Smooth muscle cell (in vitro differentiated cells): ENCODE measurements at regions not wholly inside any gene's neighbourhood (a gene's known extent, or its start where the extent isn't known, plus 50 kb on each side); places are given as distances from the start of the nearest gene placed in this dataset.

Experiments used
- DNase-seq: peaks from one replicate; lab custom pipeline; 2025; ENCODE audit not compliant: unreplicated experiment; lab: John Stamatoyannopoulos, UW
- H2AFZ ChIP-seq: fragments of 200-600 bp; sonication (generic); 2 replicates; pipeline ENCODE4 v1.6.0; 2016; ENCODE audit warnings: antibody characterized with exemption, low read depth, mild to moderate bottlenecking
- H3F3A ChIP-seq: fragments of 200-600 bp; sonication (generic); 2 replicates; pipeline ENCODE4 v1.6.0; 2017; ENCODE audit warnings: antibody characterized with exemption, low read depth
- H3K27ac ChIP-seq: fragments of 200-600 bp; sonication (generic); 2 replicates; pipeline ENCODE4 v1.5.1; 2016; ENCODE audit warnings: low read depth, mild to moderate bottlenecking
- H3K27me3 ChIP-seq: fragments of 200-600 bp; sonication (generic); 2 replicates; pipeline ENCODE4 v1.6.1; 2016; ENCODE audit warnings: low read depth, mild to moderate bottlenecking
- H3K36me3 ChIP-seq: fragments of 200-600 bp; sonication (generic); 2 replicates; pipeline ENCODE4 v1.5.1; 2016; ENCODE audit warnings: low read depth
- H3K4me1 ChIP-seq: fragments of 200-600 bp; sonication (generic); 2 replicates; pipeline ENCODE4 v1.5.1; 2016; ENCODE audit warnings: low read depth
- H3K4me2 ChIP-seq: fragments of 200-600 bp; sonication (generic); 2 replicates; pipeline ENCODE4 v1.6.0; 2016; ENCODE audit warnings: mild to moderate bottlenecking
- H3K4me3 ChIP-seq: fragments of 200-600 bp; sonication (generic); 2 replicates; pipeline ENCODE4 v1.5.1; 2016; ENCODE audit warnings: mild to moderate bottlenecking
- H3K79me2 ChIP-seq: fragments of 200-600 bp; sonication (generic); 2 replicates; pipeline ENCODE4 v1.6.0; 2016; ENCODE audit warnings: low read depth, mild to moderate bottlenecking
- H3K9ac ChIP-seq: fragments of 200-600 bp; sonication (generic); 2 replicates; pipeline ENCODE4 v1.6.0; 2016; ENCODE audit warnings: low read depth
- H3K9me3 ChIP-seq: fragments of 200-600 bp; sonication (generic); replicated peaks from 2 replicates; pipeline ENCODE4 v1.5.1; 2016; ENCODE audit warnings: low read depth
- H4K20me1 ChIP-seq: fragments of 200-600 bp; sonication (generic); 2 replicates; pipeline ENCODE4 v1.6.0; 2016; ENCODE audit warnings: low read depth
- CTCF ChIP-seq: fragments of 200-600 bp; sonication (generic); IDR thresholded peaks from 2 replicates; pipeline ENCODE4 v1.5.1; 2017; ENCODE audit warnings: borderline replicate concordance, mild to moderate bottlenecking, antibody characterized with exemption; ENCODE audit not compliant: insufficient read depth, poor library complexity, severe bottlenecking
- WGBS: methylation state at CpG from one replicate; pipeline ENCODE4 v1.1.7; 2016; ENCODE audit warnings: low lambda C conversion rate; 5-methylcytosine and 5-hydroxymethylcytosine counted together

- Histone ChIP-seq H3K79me2 (no peaks in the 10 kb centered on the region), H3K9ac (no peak overlapping the region), H3K4me3 (no peak overlapping the region), H3K9me3 (no peaks in the 10 kb centered on the region), H3K4me2 (no peak overlapping the region), H3F3A (no peaks in the 10 kb centered on the region), H3K4me1 (no peaks in the 10 kb centered on the region), H4K20me1 (no peaks in the 10 kb centered on the region), H3K27ac (no peak overlapping the region), H2AFZ (no peak overlapping the region), H3K27me3 (no peaks in the 10 kb centered on the region), H3K36me3 (no peaks in the 10 kb centered on the region)
- 71% methylated on average over 2 of the region's 2 CpGs for WGBS
- no peak for DNase-seq
- TF ChIP-seq CTCF = no peak
Observed at GRCh38 chr13:65965501-65965900, 1264.6 kb downstream of the PCDH9 start.

- no peaks in the 10 kb centered on the region for H3K79me2 ChIP-seq
- no peaks in the 10 kb centered on the region for H3F3A ChIP-seq
- no peak overlapping the region for H3K4me2 ChIP-seq
- H3K4me3 ChIP-seq = no peak overlapping the region
- no peak for TF ChIP-seq CTCF
- WGBS = 85% methylated on average over 1 of the region's 1 CpG
- H4K20me1 ChIP-seq = no peaks in the 10 kb centered on the region
- H2AFZ ChIP-seq = no peak overlapping the region
- no peaks in the 10 kb centered on the region for H3K36me3 ChIP-seq
- no peaks in the 10 kb centered on the region for H3K27me3 ChIP-seq
- H3K27ac ChIP-seq = no peak overlapping the region
- H3K9ac ChIP-seq = no peak overlapping the region
- no peaks in the 10 kb centered on the region for H3K9me3 ChIP-seq
- no peaks in the 10 kb centered on the region for H3K4me1 ChIP-seq
- no peak for DNase-seq
Observed at GRCh38 chr13:65964672-65965071, 1265.5 kb downstream of the PCDH9 start.

GRCh38 chr13:65959305-65959704 is 1270.8 kb downstream of the PCDH9 start:
- Histone ChIP-seq H3K4me2 (no peak overlapping the region), H3K4me1 (no peaks in the 10 kb centered on the region), H4K20me1 (no peaks in the 10 kb centered on the region), H2AFZ (no peak overlapping the region), H3K9ac (no peak overlapping the region), H3K4me3 (no peak overlapping the region), H3K27ac (no peak overlapping the region), H3K27me3 (no peaks in the 10 kb centered on the region), H3F3A (no peaks in the 10 kb centered on the region), H3K9me3 (peaks cover 3% of the 10 kb centered on the region), H3K36me3 (no peaks in the 10 kb centered on the region), H3K79me2 (no peaks in the 10 kb centered on the region)
- no peak for DNase-seq
- no peak for TF ChIP-seq CTCF
- whole genome bisulfite sequencing = 80% methylated on average over 2 of the region's 2 CpGs

- no peak overlapping the region for H3K4me2 ChIP-seq
- WGBS = 93% methylated on average over 4 of the region's 4 CpGs
- H3K9me3 ChIP-seq = no peaks in the 10 kb centered on the region
- H3K9ac ChIP-seq = no peak overlapping the region
- H3K4me3 ChIP-seq = no peak overlapping the region
- no peaks in the 10 kb centered on the region for H3F3A ChIP-seq
- H4K20me1 ChIP-seq = no peaks in the 10 kb centered on the region
- H3K27me3 ChIP-seq = no peaks in the 10 kb centered on the region
- no peak overlapping the region for H2AFZ ChIP-seq
- H3K79me2 ChIP-seq = no peaks in the 10 kb centered on the region
- H3K4me1 ChIP-seq = no peaks in the 10 kb centered on the region
- no peak for TF ChIP-seq CTCF
- no peak for DNase-seq
- H3K27ac ChIP-seq = no peak overlapping the region
- H3K36me3 ChIP-seq = no peaks in the 10 kb centered on the region
Observed at GRCh38 chr13:65946387-65946786, 1283.7 kb downstream of the PCDH9 start.
